ENCODE measurements at regions not wholly inside any gene's neighbourhood (a gene's known extent, or its start where the extent isn't known, plus 50 kb on each side); places are given as distances from the start of the nearest gene placed in this dataset.

DNA sequence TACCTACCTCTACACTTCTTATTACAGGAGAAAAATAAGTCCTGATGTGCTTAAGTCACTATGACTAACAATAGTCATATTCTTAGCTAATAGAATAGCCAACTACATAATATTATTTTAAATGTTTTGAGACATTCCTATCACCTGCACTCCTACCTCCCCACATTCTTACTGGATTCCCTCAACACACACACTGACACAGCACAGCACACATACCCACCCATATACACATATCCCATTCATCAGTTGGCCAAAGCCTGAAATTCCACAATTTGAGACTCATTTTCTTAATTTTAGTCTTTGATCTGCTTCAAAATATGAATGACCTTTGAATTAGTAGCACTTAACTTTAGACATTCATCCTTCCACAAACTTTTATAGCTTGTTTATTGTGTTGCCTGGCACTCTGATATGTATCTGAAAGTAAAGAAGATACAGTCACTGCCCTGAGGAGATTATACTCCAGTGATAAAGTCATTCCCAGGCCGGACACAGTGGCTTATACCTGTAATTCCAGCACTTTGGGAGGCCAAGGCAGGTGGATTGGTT lies 168.3 kb upstream of the RASA1 start:
- peaks cover 23% of the 10 kb centered on the region for H3K4me1 ChIP-seq (ENCODE audit: control insufficient read depth, low read length)
- H3K36me3 ChIP-seq (ENCODE audit: control insufficient read depth, low read length) = no peaks in the 10 kb centered on the region
- no peaks in the 10 kb centered on the region for H3K27me3 ChIP-seq (ENCODE audit: control insufficient read depth, low read length)
- no peaks in the 10 kb centered on the region for H4K20me1 ChIP-seq (ENCODE audit: control insufficient read depth, insufficient read depth, low read depth, low read length)
- H3F3A ChIP-seq (ENCODE audit: control insufficient read depth, insufficient read depth) = no peaks in the 10 kb centered on the region; the same call in 1 of the 2 replicates
- no peak overlapping the region for H3K27ac ChIP-seq (ENCODE audit: low read depth, low read length)
- no peak overlapping the region for H3K4me3 ChIP-seq (ENCODE audit: low read length)
- no peaks in the 10 kb centered on the region for H3K9me3 ChIP-seq (ENCODE audit: control insufficient read depth, insufficient read depth, low read length)
- H3K4me2 ChIP-seq (ENCODE audit: low read length) = no peak overlapping the region
- no peak for TF ChIP-seq EZH2phosphoT487 (IDR thresholded peaks at IDR 0.05; ENCODE audit: borderline replicate concordance, low read length)
- TF ChIP-seq, protein P1, sequence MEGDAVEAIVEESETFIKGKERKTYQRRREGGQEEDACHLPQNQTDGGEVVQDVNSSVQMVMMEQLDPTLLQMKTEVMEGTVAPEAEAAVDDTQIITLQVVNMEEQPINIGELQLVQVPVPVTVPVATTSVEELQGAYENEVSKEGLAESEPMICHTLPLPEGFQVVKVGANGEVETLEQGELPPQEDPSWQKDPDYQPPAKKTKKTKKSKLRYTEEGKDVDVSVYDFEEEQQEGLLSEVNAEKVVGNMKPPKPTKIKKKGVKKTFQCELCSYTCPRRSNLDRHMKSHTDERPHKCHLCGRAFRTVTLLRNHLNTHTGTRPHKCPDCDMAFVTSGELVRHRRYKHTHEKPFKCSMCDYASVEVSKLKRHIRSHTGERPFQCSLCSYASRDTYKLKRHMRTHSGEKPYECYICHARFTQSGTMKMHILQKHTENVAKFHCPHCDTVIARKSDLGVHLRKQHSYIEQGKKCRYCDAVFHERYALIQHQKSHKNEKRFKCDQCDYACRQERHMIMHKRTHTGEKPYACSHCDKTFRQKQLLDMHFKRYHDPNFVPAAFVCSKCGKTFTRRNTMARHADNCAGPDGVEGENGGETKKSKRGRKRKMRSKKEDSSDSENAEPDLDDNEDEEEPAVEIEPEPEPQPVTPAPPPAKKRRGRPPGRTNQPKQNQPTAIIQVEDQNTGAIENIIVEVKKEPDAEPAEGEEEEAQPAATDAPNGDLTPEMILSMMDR (IDR thresholded peaks at IDR 0.05; ENCODE audit: low read depth, low read length, poor library complexity, severe bottlenecking) = no peak
- H3K79me2 ChIP-seq (ENCODE audit: control insufficient read depth, low read length) = no peaks in the 10 kb centered on the region
- no peaks in the 10 kb centered on the region for H3K9me2 ChIP-seq (replicated peaks; ENCODE audit: control insufficient read depth, low read length)

DNA sequence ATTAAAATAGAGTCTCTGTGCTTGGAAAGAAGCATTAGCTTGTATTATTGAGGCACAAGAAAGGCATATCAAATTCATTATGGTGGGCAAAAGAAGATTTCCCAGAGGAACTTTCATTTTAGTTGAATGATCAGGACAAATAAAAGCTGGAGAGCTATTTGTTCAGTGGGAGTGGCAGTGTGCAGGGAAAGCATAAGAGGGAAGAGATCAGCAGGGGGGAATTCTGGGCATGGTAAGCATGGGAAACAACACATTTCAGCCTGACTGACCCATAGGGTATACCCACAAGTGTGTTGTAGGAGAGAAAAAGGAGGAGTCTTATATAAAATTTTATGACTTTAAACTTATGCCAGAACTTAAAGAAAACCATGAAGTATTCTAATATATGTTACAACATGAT lies 167.7 kb upstream of the RASA1 start:
- H3K9me3 ChIP-seq (ENCODE audit: control insufficient read depth, insufficient read depth, low read length) = no peaks in the 10 kb centered on the region
- H3K4me1 ChIP-seq (ENCODE audit: control insufficient read depth, low read length) = peaks cover 23% of the 10 kb centered on the region
- TF ChIP-seq, protein P1 (IDR thresholded peaks at IDR 0.05; ENCODE audit: low read depth, low read length, poor library complexity, severe bottlenecking) = no peak
- TF ChIP-seq EZH2phosphoT487 (IDR thresholded peaks at IDR 0.05; ENCODE audit: borderline replicate concordance, low read length) = no peak
- H3K36me3 ChIP-seq (ENCODE audit: control insufficient read depth, low read length) = no peaks in the 10 kb centered on the region
- no peaks in the 10 kb centered on the region; the same call in 1 of the 2 replicates for H3F3A ChIP-seq (ENCODE audit: control insufficient read depth, insufficient read depth)
- H3K4me3 ChIP-seq (ENCODE audit: low read length) = no peak overlapping the region
- H4K20me1 ChIP-seq (ENCODE audit: control insufficient read depth, insufficient read depth, low read depth, low read length) = no peaks in the 10 kb centered on the region
- no peak overlapping the region for H3K27ac ChIP-seq (ENCODE audit: low read depth, low read length)
- no peak overlapping the region for H3K4me2 ChIP-seq (ENCODE audit: low read length)
- no peaks in the 10 kb centered on the region for H3K79me2 ChIP-seq (ENCODE audit: control insufficient read depth, low read length)
- H3K9me2 ChIP-seq (replicated peaks; ENCODE audit: control insufficient read depth, low read length) = no peaks in the 10 kb centered on the region
- H3K27me3 ChIP-seq (ENCODE audit: control insufficient read depth, low read length) = no peaks in the 10 kb centered on the region

DNA sequence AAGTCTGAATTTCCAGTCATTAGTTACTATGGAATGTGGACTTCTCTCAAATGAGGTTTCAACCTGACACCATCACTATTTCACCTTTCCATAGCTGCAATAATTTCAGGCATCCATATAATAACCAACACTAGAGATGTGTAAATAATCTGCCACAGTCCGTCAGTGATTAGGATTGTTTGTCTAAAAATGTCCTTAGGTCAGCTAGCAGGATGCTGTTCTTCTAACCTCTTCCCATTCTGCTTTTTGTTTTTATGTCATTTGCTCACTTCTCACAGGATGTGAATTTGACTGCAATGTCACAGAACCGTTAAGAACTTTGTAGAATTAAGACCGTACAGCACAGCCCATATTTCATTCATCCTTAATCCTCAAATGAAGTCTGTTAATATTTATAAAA lies 166.4 kb upstream of the RASA1 start:
- Histone ChIP-seq H3K4me1 (ENCODE audit: control insufficient read depth, low read length) (peaks cover 23% of the 10 kb centered on the region), H3K4me3 (ENCODE audit: low read length) (no peak overlapping the region), H3K9me3 (ENCODE audit: control insufficient read depth, insufficient read depth, low read length) (no peaks in the 10 kb centered on the region), H3K9me2 (replicated peaks; ENCODE audit: control insufficient read depth, low read length) (no peaks in the 10 kb centered on the region), H3K27ac (ENCODE audit: low read depth, low read length) (no peak overlapping the region), H3K27me3 (ENCODE audit: control insufficient read depth, low read length) (no peaks in the 10 kb centered on the region), H3K36me3 (ENCODE audit: control insufficient read depth, low read length) (no peaks in the 10 kb centered on the region), H3F3A (ENCODE audit: control insufficient read depth, insufficient read depth) (no peaks in the 10 kb centered on the region; the same call in 1 of the 2 replicates), H3K79me2 (ENCODE audit: control insufficient read depth, low read length) (no peaks in the 10 kb centered on the region), H4K20me1 (ENCODE audit: control insufficient read depth, insufficient read depth, low read depth, low read length) (no peaks in the 10 kb centered on the region), H3K4me2 (ENCODE audit: low read length) (0 out of 2 replicates have a peak overlapping the region, but pooled peaks have one; percentile 7)
- TF ChIP-seq, protein P1 (IDR thresholded peaks at IDR 0.05; ENCODE audit: low read depth, low read length, poor library complexity, severe bottlenecking) = no peak
- no peak for TF ChIP-seq EZH2phosphoT487 (IDR thresholded peaks at IDR 0.05; ENCODE audit: borderline replicate concordance, low read length)
